ENCODE measurements at regions not wholly inside any gene's neighbourhood (a gene's known extent, or its start where the extent isn't known, plus 50 kb on each side); places are given as distances from the start of the nearest gene placed in this dataset.
"Not testable (repeated sequence)": the region's sequence is repeated elsewhere in the genome, so short reads cannot be mapped to it uniquely, and the experiment has no call there.

GRCh38 chr5:16987776-16988175 is 51.7 kb upstream of the MYO10 start:
- no peak for DNase-seq

GRCh38 chr5:16990817-16991520 is 54.9 kb upstream of the MYO10 start:
- DNase-seq, result not testable (repeated sequence)

- DNase-seq, result no peak
Measured at GRCh38 chr5:16992006-16992405, 55.9 kb upstream of the MYO10 start.

GRCh38 chr5:16992444-16992843 is 56.4 kb upstream of the MYO10 start:
- no peak for DNase-seq

- DNase-seq, result no peak
Measured at GRCh38 chr5:16994565-16994964, 58.5 kb upstream of the MYO10 start.

- no peak for DNase-seq
Measured at GRCh38 chr5:16995372-16995771, 59.3 kb upstream of the MYO10 start.

GRCh38 chr5:17000291-17000939 is 64.3 kb upstream of the MYO10 start:
- no peak for DNase-seq

GRCh38 chr5:17001428-17001827 is 65.3 kb upstream of the MYO10 start:
- no peak for DNase-seq

- DNase-seq, result no peak
Measured at GRCh38 chr5:17004441-17005106, 68.5 kb upstream of the MYO10 start.

- no peak for DNase-seq
Measured at GRCh38 chr5:17005107-17005828, 69.2 kb upstream of the MYO10 start.

- DNase-seq, result no peak
Measured at GRCh38 chr5:17012289-17012688, 76.2 kb upstream of the MYO10 start.

GRCh38 chr5:17014686-17015085 is 78.6 kb upstream of the MYO10 start:
- no peak for DNase-seq

GRCh38 chr5:17018871-17019270 is 82.8 kb upstream of the MYO10 start:
- DNase-seq, result no peak

- DNase-seq, result no peak
Measured at GRCh38 chr5:17019324-17019723, 83.2 kb upstream of the MYO10 start.

GRCh38 chr5:17020678-17021601 is 84.9 kb upstream of the MYO10 start:
- DNase-seq, result no peak

- no peak for DNase-seq
Measured at GRCh38 chr5:17021602-17021932, 85.5 kb upstream of the MYO10 start.

GRCh38 chr5:17022296-17022695 is 86.2 kb upstream of the MYO10 start:
- no peak for DNase-seq

- no peak for DNase-seq
Measured at GRCh38 chr5:17024686-17025180, 88.6 kb upstream of the MYO10 start.

GRCh38 chr5:17031659-17032277 is 95.7 kb upstream of the MYO10 start:
- DNase-seq, result not testable (repeated sequence)

GRCh38 chr5:17032314-17032985 is 96.4 kb upstream of the MYO10 start:
- DNase-seq, result not testable (repeated sequence)

GRCh38 chr5:17034992-17035391 is 98.9 kb upstream of the MYO10 start:
- DNase-seq, result not testable (repeated sequence)

All from NCI-H510A (cell line).